B cell (primary cell): ENCODE measurements at regions not wholly inside any gene's neighbourhood (a gene's known extent, or its start where the extent isn't known, plus 50 kb on each side); places are given as distances from the start of the nearest gene placed in this dataset.

Source experiments
- ATAC-seq: fragments of 200-7000 bp; cut with Tn5 transposase; one replicate; pipeline ENCODE4 v1.10.0; 2021; ENCODE audit warnings: low read depth, mild to moderate bottlenecking, moderate number of reproducible peaks, moderate library complexity
- CTCF ChIA-PET: fragments of 350-600 bp; sonication (Branson Sonifier 250); formaldehyde crosslinking; loops from one replicate; lab custom pipeline; 2021; ENCODE audit warnings: antibody characterized with exemption, inconsistent platforms; lab: Charles Lee
- POLR2A ChIA-PET: fragments of 350-600 bp; sonication (Branson Sonifier 250); formaldehyde crosslinking; loops from one replicate; lab custom pipeline; 2021; ENCODE audit warnings: antibody characterized with exemption; lab: Charles Lee
- DNase-seq: peaks from one replicate; pipeline ENCODE4 v3.0.0; 2013
- H2AFZ ChIP-seq: 2 replicates; pipeline ENCODE4 v1.6.1; 2012; ENCODE audit warnings: mild to moderate bottlenecking, low read depth, low read length; ENCODE audit not compliant: insufficient read depth, poor library complexity, severe bottlenecking
- H3K27ac ChIP-seq, 2 donors: 1 replicate in 1 of 2; 2 replicates in 1 of 2; pipeline ENCODE4 v1.5.1; 2012 to 2013; ENCODE audit warnings: low read length in 2 of 2, mild to moderate bottlenecking in 2 of 2, moderate library complexity in 1 of 2
- H3K27me3 ChIP-seq, 4 experiments: fragments of 200-600 bp in 1 of 4; sonication (generic) in 1 of 4; replicated peaks in 1 of 4; 1 replicate in 2 of 4; 2 replicates in 2 of 4; pipeline versions ENCODE4 v1.6.1 to v1.7.0; 2013 to 2016; ENCODE audit warnings: low read length in 3 of 4, mild to moderate bottlenecking in 2 of 4, mixed read lengths in 1 of 4, moderate library complexity in 1 of 4; ENCODE audit not compliant: insufficient read depth in 4 of 4, control insufficient read depth in 3 of 4; ENCODE audit errors: control extremely low read depth in 1 of 4
- H3K36me3 ChIP-seq, 2 experiments: replicated peaks in 1 of 2; 1 replicate in 1 of 2; 2 replicates in 1 of 2; pipeline versions ENCODE4 v1.6.1 to v1.7.1; 2013; ENCODE audit warnings: low read length in 1 of 2; ENCODE audit not compliant: insufficient read depth in 2 of 2, control insufficient read depth in 1 of 2; ENCODE audit errors: control extremely low read depth in 1 of 2, extremely low read depth in 1 of 2
- H3K4me1 ChIP-seq, 2 donors: fragments of 200-600 bp in 1 of 2; sonication (generic) in 1 of 2; 1 replicate in 1 of 2; 2 replicates in 1 of 2; pipeline versions ENCODE4 v1.5.1 to v1.6.1; 2013 to 2017; ENCODE audit warnings: low read length in 2 of 2; ENCODE audit not compliant: control insufficient read depth in 2 of 2, insufficient read depth in 2 of 2
- H3K4me2 ChIP-seq: replicated peaks from 2 replicates; pipeline ENCODE3; 2012; ENCODE audit warnings: mild to moderate bottlenecking, low read depth, low read length; ENCODE audit not compliant: poor library complexity, severe bottlenecking
- H3K4me3 ChIP-seq, 5 experiments: fragments of 200-600 bp in 1 of 5; sonication (generic) in 1 of 5; 1 replicate in 3 of 5; 2 replicates in 2 of 5; pipeline versions ENCODE4 v1.5.1 to v1.7.0; 2011 to 2016; ENCODE audit warnings: low read length in 4 of 5, mild to moderate bottlenecking in 4 of 5, low read depth in 2 of 5, control low read depth in 1 of 5, moderate library complexity in 1 of 5; ENCODE audit not compliant: insufficient read depth in 1 of 5; ENCODE audit errors: control extremely low read depth in 1 of 5, extremely low read depth in 1 of 5
- H3K79me2 ChIP-seq: fragments of 200-600 bp; sonication (generic); one replicate; pipeline ENCODE4 v1.6.0; 2016; ENCODE audit warnings: low read length; ENCODE audit not compliant: control insufficient read depth, insufficient read depth
- H3K9ac ChIP-seq: fragments of 200-600 bp; sonication (generic); 2 replicates; pipeline ENCODE4 v1.6.1; 2017; ENCODE audit warnings: mild to moderate bottlenecking, low read length, moderate library complexity
- H3K9me3 ChIP-seq, 3 donors: one replicate each; pipeline versions ENCODE4 v1.6.1 to v1.7.1; 2013; ENCODE audit warnings: low read length in 2 of 3; ENCODE audit not compliant: control insufficient read depth in 2 of 3, insufficient read depth in 1 of 3; ENCODE audit errors: control extremely low read depth in 1 of 3
- H4K20me1 ChIP-seq: 2 replicates; pipeline ENCODE4 v1.6.0; 2012; ENCODE audit warnings: mild to moderate bottlenecking, low read length; ENCODE audit not compliant: insufficient read depth, control insufficient read depth, poor library complexity, severe bottlenecking
- H3K27ac Mint-ChIP-seq: one replicate; pipeline ENCODE4 v1.8.0; 2021; ENCODE audit warnings: mixed read lengths
- H3K27me3 Mint-ChIP-seq: one replicate; pipeline ENCODE4 v1.8.0; 2021; ENCODE audit warnings: mixed read lengths
- H3K4me1 Mint-ChIP-seq: one replicate; pipeline ENCODE4 v1.8.0; 2021; ENCODE audit warnings: mixed read lengths
- H3K4me3 Mint-ChIP-seq: one replicate; pipeline ENCODE4 v1.8.0; 2021; ENCODE audit warnings: mixed read lengths
- H3K9me3 Mint-ChIP-seq: one replicate; pipeline ENCODE4 v1.8.0; 2022; ENCODE audit warnings: mixed read lengths; ENCODE audit not compliant: insufficient read depth
- EZH2 ChIP-seq: IDR thresholded peaks from 2 replicates; pipeline ENCODE4 v1.6.1; 2012; ENCODE audit warnings: borderline replicate concordance, low read depth, mild to moderate bottlenecking, moderate library complexity, low read length; ENCODE audit not compliant: insufficient read depth, poor library complexity, severe bottlenecking
- WGBS: methylation state at CpG from one replicate; pipeline ENCODE4 v1.1.5; 2013; ENCODE audit warnings: missing lambda C conversion rate; ENCODE audit not compliant: insufficient coverage; 5-methylcytosine and 5-hydroxymethylcytosine counted together
- intact Hi-C: fragments of 100-400 bp; cut with micrococcal nuclease; formaldehyde crosslinking; loops from one replicate; pipeline ENCODE4 v1.10.0; 2022
- TF ChIP-seq, protein P1 (sequence below): fragments of 200-600 bp; IDR thresholded peaks from one replicate; pipeline ENCODE4 v1.8.0; 2022; ENCODE audit warnings: antibody characterized with exemption, mild to moderate bottlenecking

DNA sequence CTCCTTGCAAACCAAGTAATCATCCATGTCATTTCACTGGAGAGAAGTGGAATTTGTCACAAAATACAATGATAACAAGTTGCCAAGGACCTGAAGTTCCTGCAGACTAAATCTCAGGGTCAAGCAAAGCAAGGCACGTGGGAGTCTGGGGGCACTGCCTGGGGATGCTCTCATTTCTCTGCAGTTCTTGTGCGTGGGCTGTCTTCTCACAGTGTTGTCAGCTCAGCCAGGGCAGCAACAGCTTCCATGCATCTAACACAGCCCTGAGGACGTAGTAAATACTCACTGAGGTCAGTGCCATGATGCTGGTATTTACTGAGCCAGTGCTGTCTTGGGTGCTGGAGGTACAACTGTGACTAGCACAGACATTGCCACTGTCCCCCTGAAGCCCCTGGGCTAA lies 62.9 kb upstream of the CMKLR1 start:
- ChIA-PET CTCF (no interaction called here), POLR2A (no interaction called here)
- Mint-ChIP-seq H3K27ac (no peak overlapping the region), H3K4me3 (no peak overlapping the region), H3K27me3 (peaks cover 24% of the 10 kb centered on the region), H3K9me3 (peaks cover 10% of the 10 kb centered on the region), H3K4me1 (no peaks in the 10 kb centered on the region)
- no peaks in the 10 kb centered on the region for H3K4me1 ChIP-seq
- DNase-seq (no peak), ATAC-seq (no peak)
- H3K27me3 ChIP-seq: peaks cover 0 to 9% (median 0%) of the 10 kb centered on the region in 4 experiments
- H3K79me2 ChIP-seq: no peaks in the 10 kb centered on the region
- intact Hi-C loops: no loop called here
- no peak overlapping the region for H3K4me3 ChIP-seq
- WGBS: 78% methylated on average over 3 of the region's 3 CpGs
- no peaks in the 10 kb centered on the region for H3K36me3 ChIP-seq
- H3K27ac ChIP-seq: no peak overlapping the region
- H3K4me2 ChIP-seq: no peak overlapping the region
- no peak overlapping the region for H3K9ac ChIP-seq
- no peaks in the 10 kb centered on the region for H4K20me1 ChIP-seq
- no peak overlapping the region for H2AFZ ChIP-seq
- peaks cover 0 to 7% (median 0%) of the 10 kb centered on the region in 3 donors for H3K9me3 ChIP-seq
- no peak for TF ChIP-seq EZH2
- TF ChIP-seq, protein P1, sequence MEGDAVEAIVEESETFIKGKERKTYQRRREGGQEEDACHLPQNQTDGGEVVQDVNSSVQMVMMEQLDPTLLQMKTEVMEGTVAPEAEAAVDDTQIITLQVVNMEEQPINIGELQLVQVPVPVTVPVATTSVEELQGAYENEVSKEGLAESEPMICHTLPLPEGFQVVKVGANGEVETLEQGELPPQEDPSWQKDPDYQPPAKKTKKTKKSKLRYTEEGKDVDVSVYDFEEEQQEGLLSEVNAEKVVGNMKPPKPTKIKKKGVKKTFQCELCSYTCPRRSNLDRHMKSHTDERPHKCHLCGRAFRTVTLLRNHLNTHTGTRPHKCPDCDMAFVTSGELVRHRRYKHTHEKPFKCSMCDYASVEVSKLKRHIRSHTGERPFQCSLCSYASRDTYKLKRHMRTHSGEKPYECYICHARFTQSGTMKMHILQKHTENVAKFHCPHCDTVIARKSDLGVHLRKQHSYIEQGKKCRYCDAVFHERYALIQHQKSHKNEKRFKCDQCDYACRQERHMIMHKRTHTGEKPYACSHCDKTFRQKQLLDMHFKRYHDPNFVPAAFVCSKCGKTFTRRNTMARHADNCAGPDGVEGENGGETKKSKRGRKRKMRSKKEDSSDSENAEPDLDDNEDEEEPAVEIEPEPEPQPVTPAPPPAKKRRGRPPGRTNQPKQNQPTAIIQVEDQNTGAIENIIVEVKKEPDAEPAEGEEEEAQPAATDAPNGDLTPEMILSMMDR: no peak

DNA sequence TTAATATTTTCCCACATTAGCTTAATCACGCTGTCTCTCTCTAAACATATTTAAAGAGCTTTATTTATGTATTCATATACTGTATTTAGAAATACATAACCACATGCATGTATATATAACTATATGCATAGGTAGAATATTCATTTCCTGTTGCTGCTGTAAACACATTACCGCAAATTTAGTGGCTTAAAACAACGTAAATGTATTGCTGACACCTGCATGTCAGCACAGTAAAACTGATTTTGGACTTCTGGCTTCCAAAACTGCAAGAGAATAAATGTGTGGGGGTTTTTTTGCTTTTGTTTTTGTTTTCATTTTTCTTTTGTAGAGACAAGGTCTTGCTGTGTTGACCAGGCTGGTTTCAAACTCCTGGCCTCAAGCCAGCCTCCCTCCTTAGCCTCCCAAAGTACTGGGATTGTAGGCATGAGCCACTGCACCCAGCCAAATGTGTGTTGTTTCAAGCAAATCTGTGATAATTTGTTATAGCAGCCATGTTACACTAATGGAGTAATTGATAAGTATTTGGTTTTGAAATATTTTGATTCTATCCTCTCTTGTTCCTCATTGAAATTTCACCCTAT lies 61.9 kb upstream of the CMKLR1 start:
- ChIA-PET POLR2A (no interaction called here), CTCF (no interaction called here)
- H3K79me2 ChIP-seq: no peaks in the 10 kb centered on the region
- DNase-seq (no peak), ATAC-seq (no peak)
- H3K36me3 ChIP-seq: no peaks in the 10 kb centered on the region
- no peaks in the 10 kb centered on the region for H4K20me1 ChIP-seq
- intact Hi-C loops: no loop called here
- no peak overlapping the region for H3K9ac ChIP-seq
- Mint-ChIP-seq H3K4me3 (no peak overlapping the region), H3K4me1 (no peaks in the 10 kb centered on the region), H3K9me3 (peaks cover 10% of the 10 kb centered on the region), H3K27ac (no peak overlapping the region), H3K27me3 (peaks cover 22% of the 10 kb centered on the region)
- peaks cover 0 to 9% (median 0%) of the 10 kb centered on the region in 4 experiments for H3K27me3 ChIP-seq
- H3K27ac ChIP-seq: no peak overlapping the region
- no peak overlapping the region for H3K4me3 ChIP-seq
- 54% methylated on average over 2 of the region's 3 CpGs for WGBS
- peaks cover 0 to under 1% (median 0%) of the 10 kb centered on the region in 3 donors for H3K9me3 ChIP-seq
- no peak overlapping the region for H3K4me2 ChIP-seq
- TF ChIP-seq EZH2: no peak
- TF ChIP-seq, protein P1: no peak
- H2AFZ ChIP-seq: no peak overlapping the region
- H3K4me1 ChIP-seq: no peaks in the 10 kb centered on the region
